NT2/D1 (cell line): ENCODE measurements at regions not wholly inside any gene's neighbourhood (a gene's known extent, or its start where the extent isn't known, plus 50 kb on each side); places are given as distances from the start of the nearest gene placed in this dataset.

Experiments
- YY1 ChIP-seq: IDR thresholded peaks from 2 replicates; pipeline ENCODE4 v1.6.1; 2011; ENCODE audit not compliant: insufficient read length, insufficient read depth
- ZNF274 ChIP-seq: IDR thresholded peaks from 2 replicates; pipeline ENCODE4 v1.6.1; 2011; ENCODE audit warnings: mild to moderate bottlenecking, low read depth, low read length

- TF ChIP-seq YY1 = no peak
- TF ChIP-seq ZNF274 = no peak
Measured at GRCh38 chr11:134640971-134641968, 229.2 kb upstream of the B3GAT1 start.
